HCT116 (cell line): ENCODE measurements at regions not wholly inside any gene's neighbourhood (a gene's known extent, or its start where the extent isn't known, plus 50 kb on each side); places are given as distances from the start of the nearest gene placed in this dataset.

Source experiments
- ATAC-seq: fragments of 200-7000 bp; cut with Tn5 transposase; 2 replicates; pipeline ENCODE4 v1.9.1; 2020; ENCODE audit warnings: mild to moderate bottlenecking, moderate library complexity
- BruUV-seq: library from RNA; stranded (reverse); fragments of 400-500 nt; replicated peaks from 2 replicates; lab custom pipeline; 2021; lab: Mats Ljungman, UMichigan
- CTCF ChIA-PET: fragments of 300-600 bp; sonication (Branson Sonifier 250); formaldehyde crosslinking; loops from one replicate; lab custom pipeline; 2021; ENCODE audit warnings: antibody characterized with exemption; lab: Charles Lee
- POLR2A ChIA-PET: fragments of 300-600, 350-600 bp; sonication (Branson Sonifier 250); formaldehyde crosslinking; loops from one replicate; lab custom pipeline; 2021; ENCODE audit warnings: antibody characterized with exemption; lab: Charles Lee
- RAD21 ChIA-PET, 2 experiments: fragments of 300-600 bp; sonication (Branson Sonifier 250); formaldehyde crosslinking; loops; one replicate each; lab custom pipeline; 2023; ENCODE audit warnings: low total read pairs in 2 of 2; ENCODE audit not compliant: uncharacterized antibody in 2 of 2, unreplicated experiment in 2 of 2, low non-redundant PET in 1 of 2; lab: Charles Lee
- DNase-seq: peaks from one replicate; pipeline ENCODE4 v3.0.0-alpha.2; 2010; ENCODE audit warnings: low read depth, low spot score
- H2AFZ ChIP-seq: fragments of 200-600 bp; shearing (Covaris generic), sonication (generic); 2 replicates; pipeline ENCODE4 v1.6.1; 2017; ENCODE audit warnings: low read depth, mixed run types, mixed read lengths, antibody characterized with exemption, low read length; ENCODE audit not compliant: poor library complexity, severe bottlenecking
- H3K27ac ChIP-seq: 2 replicates; pipeline ENCODE4 v1.5.1; 2012; ENCODE audit warnings: low read depth, low read length
- H3K27me3 ChIP-seq: fragments of 200-600 bp; sonication (generic); 2 replicates; pipeline ENCODE4 v1.6.1; 2016; ENCODE audit warnings: mixed run types, low read length, mixed read lengths; ENCODE audit not compliant: insufficient read depth
- H3K36me3 ChIP-seq, 2 experiments: fragments of 200-500 bp in 1 of 2; fragments of 200-600 bp in 1 of 2; sonication (Bioruptor generic) in 1 of 2; sonication (generic) in 1 of 2; 2 replicates each; pipeline versions ENCODE4 v1.5.1 to v1.6.1; 2014 to 2016; ENCODE audit warnings: low read length in 2 of 2, inconsistent platforms in 1 of 2, mixed read lengths in 1 of 2, mixed run types in 1 of 2; ENCODE audit not compliant: insufficient read depth in 2 of 2, control insufficient read depth in 1 of 2
- H3K4me1 ChIP-seq, 2 experiments: fragments of 200-600 bp in 1 of 2; sonication (generic) in 1 of 2; 2 replicates each; pipeline versions ENCODE4 v1.5.1 to v1.6.1; 2012 to 2017; ENCODE audit warnings: low read length in 2 of 2, inconsistent platforms in 1 of 2, mild to moderate bottlenecking in 1 of 2, mixed read lengths in 1 of 2, mixed run types in 1 of 2, moderate library complexity in 1 of 2; ENCODE audit not compliant: insufficient read depth in 2 of 2, control insufficient read depth in 1 of 2
- H3K4me2 ChIP-seq: fragments of 200-600 bp; sonication (generic); 2 replicates; pipeline ENCODE4 v1.6.1; 2017; ENCODE audit warnings: mixed run types, low read length, mixed read lengths
- H3K4me3 ChIP-seq, 2 experiments: fragments of 200-600 bp in 1 of 2; sonication (generic) in 1 of 2; replicated peaks in 1 of 2; 2 replicates each; pipeline ENCODE4 v1.5.1; 2011 to 2016; ENCODE audit warnings: low read length in 2 of 2, control low read depth in 1 of 2, low read depth in 1 of 2, mild to moderate bottlenecking in 1 of 2, mixed read lengths in 1 of 2, mixed run types in 1 of 2
- H3K79me2 ChIP-seq: fragments of 200-600 bp; sonication (generic); 2 replicates; pipeline ENCODE4 v1.6.1; 2017; ENCODE audit warnings: mild to moderate bottlenecking, mixed run types, low read length, moderate library complexity, mixed read lengths; ENCODE audit not compliant: insufficient read depth
- H3K9ac ChIP-seq: fragments of 200-600 bp; sonication (generic); 2 replicates; pipeline ENCODE4 v1.6.1; 2016; ENCODE audit warnings: low read length, mixed read lengths
- H3K9me2 ChIP-seq: fragments of 200-600 bp; sonication (generic), shearing (Covaris generic); 2 replicates; pipeline ENCODE4 v1.6.1; 2017; ENCODE audit warnings: mixed run types, mild to moderate bottlenecking, moderate library complexity; ENCODE audit not compliant: insufficient read depth
- H3K9me3 ChIP-seq, 2 experiments: fragments of 200-500 bp in 1 of 2; fragments of 200-600 bp in 1 of 2; sonication (Bioruptor generic) in 1 of 2; sonication (generic) in 1 of 2; 2 replicates each; pipeline ENCODE4 v1.6.1; 2014 to 2017; ENCODE audit warnings: low read length in 2 of 2, mixed read lengths in 2 of 2, inconsistent platforms in 1 of 2, low read depth in 1 of 2, mild to moderate bottlenecking in 1 of 2, mixed run types in 1 of 2, moderate library complexity in 1 of 2; ENCODE audit not compliant: control insufficient read depth in 1 of 2, insufficient read depth in 1 of 2
- H4K20me1 ChIP-seq: fragments of 200-600 bp; sonication (generic), shearing (Covaris generic); 2 replicates; pipeline ENCODE4 v1.6.1; 2017; ENCODE audit warnings: mixed run types, mild to moderate bottlenecking, moderate library complexity; ENCODE audit not compliant: insufficient read depth
- CTCF ChIP-seq, 3 experiments: fragments of 200-600 bp in 1 of 3; sonication (generic) in 1 of 3; IDR thresholded peaks in 2 of 3; conservative IDR thresholded peaks in 1 of 3; 2 replicates each; pipeline ENCODE4 v1.5.1; 2012 to 2017; ENCODE audit warnings: low read depth in 2 of 3, low read length in 2 of 3, antibody characterized with exemption in 1 of 3, borderline replicate concordance in 1 of 3, control low read depth in 1 of 3, mild to moderate bottlenecking in 1 of 3, mixed read lengths in 1 of 3, mixed run types in 1 of 3, moderate library complexity in 1 of 3; ENCODE audit not compliant: insufficient read depth in 1 of 3
- EZH2 ChIP-seq: fragments of 200-600 bp; sonication (generic); IDR thresholded peaks from 2 replicates; pipeline ENCODE4 v1.6.1; 2017; ENCODE audit warnings: antibody characterized with exemption, mixed run types
- EZH2phosphoT487 ChIP-seq: fragments of 200-600 bp; IDR thresholded peaks from 2 replicates; pipeline ENCODE4 v1.6.1; 2018; ENCODE audit warnings: antibody characterized with exemption, borderline replicate concordance
- JUND ChIP-seq: IDR thresholded peaks from 2 replicates; pipeline ENCODE4 v1.6.1; 2012
- RAD21 ChIP-seq: IDR thresholded peaks from 2 replicates; pipeline ENCODE4 v1.6.1; 2012; ENCODE audit warnings: low read depth, mild to moderate bottlenecking
- REST ChIP-seq: IDR thresholded peaks from 2 replicates; pipeline ENCODE4 v1.6.1; 2012; ENCODE audit warnings: low read depth
- SIN3A ChIP-seq: IDR thresholded peaks from 2 replicates; pipeline ENCODE4 v1.6.1; 2012; ENCODE audit warnings: low read depth
- intact Hi-C: fragments of 100-400 bp; cut with micrococcal nuclease; formaldehyde crosslinking; loops from 2 replicates; pipeline ENCODE4 v1.10.0; 2022
- TF ChIP-seq, protein P1 (sequence below): IDR thresholded peaks from 2 replicates; pipeline ENCODE4 v1.6.1; 2012

- no TSS peak for BruUV-seq
- no peaks in the 10 kb centered on the region for H3K9me3 ChIP-seq
Observed at GRCh38 chr6:22045261-22045912, 251.4 kb downstream of the PRL start.

More at GRCh38 chr6:22045261-22045912, 251.4 kb downstream of the PRL start:
- Histone ChIP-seq H3K4me1 (no peaks in the 10 kb centered on the region), H3K4me2 (no peak overlapping the region), H4K20me1 (no peaks in the 10 kb centered on the region), H3K9me2 (no peaks in the 10 kb centered on the region), H3K36me3 (no peaks in the 10 kb centered on the region), H2AFZ (no peak overlapping the region), H3K9ac (no peak overlapping the region), H3K4me3 (no peak overlapping the region), H3K79me2 (no peaks in the 10 kb centered on the region), H3K27ac (no peak overlapping the region), H3K27me3 (no peaks in the 10 kb centered on the region)
- no peak for TF ChIP-seq CTCF (IDR thresholded peaks at IDR 0.05 in 2 of 3, conservative IDR thresholded peaks at IDR 0.05 in 1 of 3; ENCODE audit: borderline replicate concordance in 1 of 3, insufficient read depth in 1 of 3, low read depth in 2 of 3, low read length in 2 of 3)
- TF ChIP-seq REST = no peak
- TF ChIP-seq, protein P1, sequence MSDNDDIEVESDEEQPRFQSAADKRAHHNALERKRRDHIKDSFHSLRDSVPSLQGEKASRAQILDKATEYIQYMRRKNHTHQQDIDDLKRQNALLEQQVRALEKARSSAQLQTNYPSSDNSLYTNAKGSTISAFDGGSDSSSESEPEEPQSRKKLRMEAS = no peak
- TF ChIP-seq JUND = no peak
- TF ChIP-seq EZH2phosphoT487 = no peak
- no peak for TF ChIP-seq SIN3A
- TF ChIP-seq RAD21 = no peak
- TF ChIP-seq EZH2 = no peak
- DNase-seq (no peak), ATAC-seq (no peak)
- RAD21 ChIA-PET = no interaction called here
- intact Hi-C loops = no loop called here
- CTCF ChIA-PET = no interaction called here
- POLR2A ChIA-PET = no interaction called here
